Esophagus squamous epithelium (tissue), 4 donors: ENCODE measurements at regions not wholly inside any gene's neighbourhood (a gene's known extent, or its start where the extent isn't known, plus 50 kb on each side); places are given as distances from the start of the nearest gene placed in this dataset.
"Not testable (repeated sequence)": the region's sequence is repeated elsewhere in the genome, so short reads cannot be mapped to it uniquely, and the experiment has no call there.

Experiments
- POLR2A ChIP-seq, 4 donors: fragments of 450-650 bp; IDR thresholded peaks; one replicate each; pipeline ENCODE4 v1.6.1; 2017; ENCODE audit warnings: antibody characterized with exemption in 4 of 4, mild to moderate bottlenecking in 4 of 4, moderate library complexity in 3 of 4
- TF ChIP-seq, protein P1 (sequence below), 6 experiments: fragments of 450-650 bp in 4 of 6; fragments of 200-600 bp in 2 of 6; sonication (generic) in 2 of 6; IDR thresholded peaks; one replicate each; pipeline ENCODE4 v1.5.1; 2016 to 2019; ENCODE audit warnings: antibody characterized with exemption in 6 of 6, mild to moderate bottlenecking in 4 of 6, moderate library complexity in 4 of 6

DNA sequence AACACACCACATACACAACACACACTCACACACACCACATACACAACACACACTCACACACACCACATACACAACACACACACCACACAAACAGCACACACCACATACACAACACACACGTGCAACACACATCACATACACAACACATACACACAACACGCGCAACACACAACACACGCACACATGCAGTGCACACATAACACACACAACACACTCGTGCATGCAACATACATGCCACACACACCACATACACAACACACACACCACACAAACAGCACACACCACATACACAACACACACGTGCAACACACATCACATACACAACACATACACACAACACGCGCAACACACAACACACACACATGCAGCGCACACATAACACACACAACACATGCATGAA is 192.8 kb downstream of the C16orf95 start:
- not testable (repeated sequence) for TF ChIP-seq POLR2A (IDR thresholded peaks at IDR 0.05)
- TF ChIP-seq, protein P1, sequence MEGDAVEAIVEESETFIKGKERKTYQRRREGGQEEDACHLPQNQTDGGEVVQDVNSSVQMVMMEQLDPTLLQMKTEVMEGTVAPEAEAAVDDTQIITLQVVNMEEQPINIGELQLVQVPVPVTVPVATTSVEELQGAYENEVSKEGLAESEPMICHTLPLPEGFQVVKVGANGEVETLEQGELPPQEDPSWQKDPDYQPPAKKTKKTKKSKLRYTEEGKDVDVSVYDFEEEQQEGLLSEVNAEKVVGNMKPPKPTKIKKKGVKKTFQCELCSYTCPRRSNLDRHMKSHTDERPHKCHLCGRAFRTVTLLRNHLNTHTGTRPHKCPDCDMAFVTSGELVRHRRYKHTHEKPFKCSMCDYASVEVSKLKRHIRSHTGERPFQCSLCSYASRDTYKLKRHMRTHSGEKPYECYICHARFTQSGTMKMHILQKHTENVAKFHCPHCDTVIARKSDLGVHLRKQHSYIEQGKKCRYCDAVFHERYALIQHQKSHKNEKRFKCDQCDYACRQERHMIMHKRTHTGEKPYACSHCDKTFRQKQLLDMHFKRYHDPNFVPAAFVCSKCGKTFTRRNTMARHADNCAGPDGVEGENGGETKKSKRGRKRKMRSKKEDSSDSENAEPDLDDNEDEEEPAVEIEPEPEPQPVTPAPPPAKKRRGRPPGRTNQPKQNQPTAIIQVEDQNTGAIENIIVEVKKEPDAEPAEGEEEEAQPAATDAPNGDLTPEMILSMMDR (IDR thresholded peaks at IDR 0.05) = not testable (repeated sequence)
